ENCODE measurements at regions not wholly inside any gene's neighbourhood (a gene's known extent, or its start where the extent isn't known, plus 50 kb on each side); places are given as distances from the start of the nearest gene placed in this dataset.

DNA sequence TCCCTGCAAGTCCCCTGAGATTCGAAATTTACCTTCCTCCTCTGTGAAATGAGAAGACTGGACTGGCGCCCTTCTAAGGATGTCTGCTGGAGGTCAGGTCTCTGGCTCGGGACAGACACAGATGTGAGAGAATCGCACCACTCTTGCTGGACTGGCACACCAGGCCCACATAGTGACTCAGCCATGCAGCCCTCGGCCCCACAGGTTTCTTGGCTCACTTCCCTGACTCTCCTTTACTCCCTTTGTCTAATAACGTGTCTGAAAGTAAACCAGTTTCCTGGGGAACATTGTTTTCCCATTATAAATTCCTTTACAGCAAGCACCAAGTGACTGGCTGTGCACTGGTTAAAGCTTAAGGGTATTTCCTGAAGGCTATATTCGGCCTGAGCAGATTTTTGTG, 106.7 kb upstream of the PLEKHG1 start:
- TF ChIP-seq ELF4 (IDR thresholded peaks at IDR 0.05) (no peak), SUZ12 (IDR thresholded peaks at IDR 0.05) (no peak), ARNT (IDR thresholded peaks at IDR 0.05) (no peak), SP1 (IDR thresholded peaks at IDR 0.05) (no peak), HDGF (IDR thresholded peaks at IDR 0.05; ENCODE audit: borderline replicate concordance) (no peak), BHLHE40 (IDR thresholded peaks at IDR 0.05; ENCODE audit: borderline replicate concordance) (no peak), TARDBP (IDR thresholded peaks at IDR 0.05) (no peak), FOXM1 (IDR thresholded peaks at IDR 0.05; ENCODE audit: borderline replicate concordance) (no peak), FOXK2 (IDR thresholded peaks at IDR 0.05) (no peak)
